Neural crest cell (in vitro differentiated cells): ENCODE measurements at regions not wholly inside any gene's neighbourhood (a gene's known extent, or its start where the extent isn't known, plus 50 kb on each side); places are given as distances from the start of the nearest gene placed in this dataset.

Experiments
- DNase-seq: peaks from one replicate; pipeline ENCODE4 v3.0.0; 2021; ENCODE audit warnings: low read depth, mixed read lengths, low spot score
- H3K27ac Mint-ChIP-seq: one replicate; pipeline ENCODE4 v1.8.0; 2021; ENCODE audit warnings: mild to moderate bottlenecking, mixed read lengths; ENCODE audit not compliant: unreplicated experiment
- H3K27me3 Mint-ChIP-seq: 2 replicates; pipeline ENCODE4 v1.8.0; 2021; ENCODE audit warnings: low read depth, mild to moderate bottlenecking, mixed read lengths
- H3K36me3 Mint-ChIP-seq: 2 replicates; pipeline ENCODE4 v1.8.0; 2021; ENCODE audit warnings: low read depth, mild to moderate bottlenecking, mixed read lengths
- H3K4me1 Mint-ChIP-seq: 2 replicates; pipeline ENCODE4 v1.8.0; 2021; ENCODE audit warnings: mixed read lengths
- H3K4me3 Mint-ChIP-seq: one replicate; pipeline ENCODE4 v1.8.0; 2021; ENCODE audit warnings: mild to moderate bottlenecking, mixed read lengths
- H3K9me3 Mint-ChIP-seq: 2 replicates; pipeline ENCODE4 v1.8.0; 2021; ENCODE audit warnings: mixed read lengths
- TF ChIP-seq, protein P1 (sequence below): fragments of 200-600 bp; sonication (generic); conservative IDR thresholded peaks from 2 replicates; pipeline ENCODE4 v1.5.0; 2021; ENCODE audit warnings: antibody characterized with exemption, mild to moderate bottlenecking

DNA sequence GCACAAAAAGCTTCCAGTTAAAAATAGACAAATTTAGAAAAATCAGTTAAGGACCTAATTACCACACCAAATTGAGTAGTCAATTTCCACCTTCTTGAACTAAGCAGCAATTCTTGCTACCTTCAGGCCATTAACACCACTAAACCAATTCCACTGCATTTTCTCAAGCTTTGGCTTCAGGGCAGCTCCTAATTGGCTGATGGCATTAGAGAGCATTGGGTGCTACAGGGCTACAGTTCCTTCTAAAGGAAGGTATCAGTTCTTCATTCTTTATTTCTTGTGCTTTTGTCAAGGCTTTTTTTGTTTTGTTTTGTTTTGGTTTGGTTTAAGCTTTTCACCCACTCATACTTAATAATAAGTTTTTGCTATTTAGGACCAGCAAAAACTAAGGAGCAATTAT lies 90.2 kb upstream of the FAM241A start:
- Mint-ChIP-seq H3K36me3 (no peaks in the 10 kb centered on the region), H3K27ac (no peak overlapping the region), H3K4me3 (no peak overlapping the region), H3K27me3 (no peaks in the 10 kb centered on the region), H3K9me3 (no peaks in the 10 kb centered on the region), H3K4me1 (no peaks in the 10 kb centered on the region)
- no peak for DNase-seq
- TF ChIP-seq, protein P1, sequence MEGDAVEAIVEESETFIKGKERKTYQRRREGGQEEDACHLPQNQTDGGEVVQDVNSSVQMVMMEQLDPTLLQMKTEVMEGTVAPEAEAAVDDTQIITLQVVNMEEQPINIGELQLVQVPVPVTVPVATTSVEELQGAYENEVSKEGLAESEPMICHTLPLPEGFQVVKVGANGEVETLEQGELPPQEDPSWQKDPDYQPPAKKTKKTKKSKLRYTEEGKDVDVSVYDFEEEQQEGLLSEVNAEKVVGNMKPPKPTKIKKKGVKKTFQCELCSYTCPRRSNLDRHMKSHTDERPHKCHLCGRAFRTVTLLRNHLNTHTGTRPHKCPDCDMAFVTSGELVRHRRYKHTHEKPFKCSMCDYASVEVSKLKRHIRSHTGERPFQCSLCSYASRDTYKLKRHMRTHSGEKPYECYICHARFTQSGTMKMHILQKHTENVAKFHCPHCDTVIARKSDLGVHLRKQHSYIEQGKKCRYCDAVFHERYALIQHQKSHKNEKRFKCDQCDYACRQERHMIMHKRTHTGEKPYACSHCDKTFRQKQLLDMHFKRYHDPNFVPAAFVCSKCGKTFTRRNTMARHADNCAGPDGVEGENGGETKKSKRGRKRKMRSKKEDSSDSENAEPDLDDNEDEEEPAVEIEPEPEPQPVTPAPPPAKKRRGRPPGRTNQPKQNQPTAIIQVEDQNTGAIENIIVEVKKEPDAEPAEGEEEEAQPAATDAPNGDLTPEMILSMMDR, result no peak

DNA sequence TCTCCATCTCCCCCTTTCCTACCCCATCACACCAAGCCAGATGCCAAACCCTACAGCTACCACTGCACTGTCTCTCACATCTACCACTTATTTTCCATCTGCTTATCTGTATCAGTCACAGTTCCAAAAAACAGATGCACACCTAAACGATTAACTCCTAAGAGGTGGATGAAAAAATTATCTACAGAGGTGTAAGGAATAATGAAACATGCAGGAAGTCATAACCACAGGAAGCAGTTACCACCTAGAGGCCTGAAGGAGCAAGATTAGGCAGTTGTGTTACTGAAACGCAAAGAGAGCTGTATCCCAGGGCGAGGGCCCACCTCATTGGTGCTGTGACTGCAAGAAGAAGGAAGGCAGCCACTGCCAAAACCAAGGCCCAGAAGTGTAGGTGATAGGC lies 87.8 kb upstream of the FAM241A start:
- Mint-ChIP-seq H3K27me3 (no peaks in the 10 kb centered on the region), H3K9me3 (peaks cover 2% of the 10 kb centered on the region), H3K4me1 (no peaks in the 10 kb centered on the region), H3K4me3 (no peak overlapping the region), H3K27ac (no peak overlapping the region), H3K36me3 (no peaks in the 10 kb centered on the region)
- TF ChIP-seq, protein P1, result no peak
- no peak for DNase-seq

DNA sequence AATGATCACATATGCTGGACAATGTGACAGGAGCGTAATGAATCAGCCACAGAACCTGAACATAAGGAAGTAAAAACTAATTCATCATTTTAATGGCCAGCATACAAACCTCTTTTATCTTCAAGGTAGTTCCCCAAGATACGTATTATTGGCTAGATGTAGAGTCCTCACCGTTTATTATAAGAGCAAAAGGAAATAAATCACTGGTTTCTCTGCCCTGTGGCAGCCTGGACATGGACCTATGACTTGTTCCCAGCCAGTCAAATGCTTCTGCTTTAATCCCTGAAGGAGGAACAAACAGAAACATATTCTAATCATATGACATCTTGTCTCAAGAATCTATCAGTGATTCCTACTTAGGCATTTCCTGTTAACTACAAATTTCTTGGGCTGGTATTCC lies 86.8 kb upstream of the FAM241A start:
- H3K27ac Mint-ChIP-seq, result no peak overlapping the region
- no peak for DNase-seq
- H3K9me3 Mint-ChIP-seq, result peaks cover 2% of the 10 kb centered on the region
- H3K36me3 Mint-ChIP-seq, result no peaks in the 10 kb centered on the region
- H3K4me3 Mint-ChIP-seq, result no peak overlapping the region
- no peaks in the 10 kb centered on the region for H3K27me3 Mint-ChIP-seq
- TF ChIP-seq, protein P1, result no peak
- H3K4me1 Mint-ChIP-seq, result no peaks in the 10 kb centered on the region

DNA sequence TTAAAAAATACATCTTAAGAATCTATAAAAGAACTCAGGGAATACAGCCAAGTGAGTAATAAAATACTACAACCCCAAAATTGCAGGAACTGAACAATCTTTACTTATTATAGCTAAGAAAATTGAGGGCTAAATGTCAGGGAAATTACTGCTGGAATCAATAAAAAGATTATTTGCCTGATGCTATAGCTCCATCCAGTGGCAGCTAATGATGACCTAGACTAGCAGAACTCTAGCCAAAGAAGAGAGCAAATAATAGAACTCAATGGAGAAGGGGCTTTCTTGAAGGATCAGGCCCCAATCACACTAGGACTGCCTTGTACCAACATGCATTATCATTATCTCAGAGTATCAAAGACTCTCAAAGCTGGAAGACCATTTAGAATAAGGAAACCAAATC lies 85.0 kb upstream of the FAM241A start:
- Mint-ChIP-seq H3K36me3 (no peaks in the 10 kb centered on the region), H3K4me3 (no peak overlapping the region), H3K27ac (no peak overlapping the region), H3K27me3 (no peaks in the 10 kb centered on the region), H3K4me1 (no peaks in the 10 kb centered on the region), H3K9me3 (peaks cover 2% of the 10 kb centered on the region)
- TF ChIP-seq, protein P1, result peak; percentile 55
- no peak for DNase-seq

DNA sequence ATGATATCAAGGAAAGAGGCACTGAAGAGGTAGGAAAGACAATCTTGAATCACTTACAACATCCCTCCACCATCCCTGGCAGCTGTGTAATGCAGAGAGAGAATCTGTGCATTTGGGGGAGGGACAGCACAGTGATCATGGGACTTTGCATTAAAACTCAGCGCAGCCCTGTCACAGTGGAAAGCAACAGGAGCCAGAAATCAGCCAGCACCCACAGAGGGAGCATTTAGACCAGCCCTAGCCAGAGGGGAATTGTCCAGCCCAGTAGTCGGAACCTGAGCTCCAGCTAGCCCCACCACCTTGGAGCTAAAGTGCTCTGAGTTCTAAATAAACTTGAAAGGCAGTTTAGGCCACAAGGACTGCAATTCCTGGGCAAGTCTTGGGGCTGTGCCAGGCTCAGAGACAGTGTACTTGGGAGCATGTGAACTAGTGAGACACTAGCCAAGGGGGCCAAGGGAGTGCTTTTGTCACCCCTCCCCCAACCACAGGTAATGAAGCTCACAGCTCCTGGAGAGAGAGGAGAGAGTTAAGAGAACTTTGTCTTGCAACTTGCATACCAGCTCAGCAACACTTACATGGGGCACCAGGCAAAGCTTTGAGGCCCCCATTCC lies 83.9 kb upstream of the FAM241A start:
- Mint-ChIP-seq H3K9me3 (peaks cover 2% of the 10 kb centered on the region), H3K36me3 (no peaks in the 10 kb centered on the region), H3K27ac (no peak overlapping the region), H3K4me3 (no peak overlapping the region), H3K27me3 (no peaks in the 10 kb centered on the region), H3K4me1 (no peaks in the 10 kb centered on the region)
- TF ChIP-seq, protein P1, result no peak
- DNase-seq, result no peak

DNA sequence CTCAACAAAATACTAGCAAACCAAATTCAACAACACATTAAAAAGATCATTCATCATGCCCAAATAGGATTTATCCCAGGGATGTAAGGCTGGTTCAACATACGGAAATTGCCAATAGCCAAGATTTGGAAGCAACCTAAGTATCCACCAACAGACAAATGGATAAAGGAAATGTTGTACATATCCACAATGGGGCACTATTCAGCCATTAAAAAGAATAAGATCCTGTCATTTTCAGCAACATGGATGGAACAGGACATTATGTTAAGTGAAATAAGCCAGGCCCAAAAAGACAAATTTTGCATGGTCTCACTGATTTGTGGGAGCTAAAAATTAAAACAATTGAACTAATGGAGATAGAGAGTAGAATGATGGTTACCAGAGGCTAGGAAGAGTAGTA lies 82.0 kb upstream of the FAM241A start:
- H3K4me1 Mint-ChIP-seq, result no peaks in the 10 kb centered on the region
- peaks cover 2% of the 10 kb centered on the region for H3K9me3 Mint-ChIP-seq
- H3K4me3 Mint-ChIP-seq, result no peak overlapping the region
- no peaks in the 10 kb centered on the region for H3K36me3 Mint-ChIP-seq
- H3K27ac Mint-ChIP-seq, result no peak overlapping the region
- DNase-seq, result no peak
- TF ChIP-seq, protein P1, result no peak
- H3K27me3 Mint-ChIP-seq, result no peaks in the 10 kb centered on the region
